ENCODE measurements at regions not wholly inside any gene's neighbourhood (a gene's known extent, or its start where the extent isn't known, plus 50 kb on each side); places are given as distances from the start of the nearest gene placed in this dataset.

GRCh38 chr15:85976986-85977385 is 102.7 kb upstream of the AGBL1 start:
- TF ChIP-seq, protein P1, sequence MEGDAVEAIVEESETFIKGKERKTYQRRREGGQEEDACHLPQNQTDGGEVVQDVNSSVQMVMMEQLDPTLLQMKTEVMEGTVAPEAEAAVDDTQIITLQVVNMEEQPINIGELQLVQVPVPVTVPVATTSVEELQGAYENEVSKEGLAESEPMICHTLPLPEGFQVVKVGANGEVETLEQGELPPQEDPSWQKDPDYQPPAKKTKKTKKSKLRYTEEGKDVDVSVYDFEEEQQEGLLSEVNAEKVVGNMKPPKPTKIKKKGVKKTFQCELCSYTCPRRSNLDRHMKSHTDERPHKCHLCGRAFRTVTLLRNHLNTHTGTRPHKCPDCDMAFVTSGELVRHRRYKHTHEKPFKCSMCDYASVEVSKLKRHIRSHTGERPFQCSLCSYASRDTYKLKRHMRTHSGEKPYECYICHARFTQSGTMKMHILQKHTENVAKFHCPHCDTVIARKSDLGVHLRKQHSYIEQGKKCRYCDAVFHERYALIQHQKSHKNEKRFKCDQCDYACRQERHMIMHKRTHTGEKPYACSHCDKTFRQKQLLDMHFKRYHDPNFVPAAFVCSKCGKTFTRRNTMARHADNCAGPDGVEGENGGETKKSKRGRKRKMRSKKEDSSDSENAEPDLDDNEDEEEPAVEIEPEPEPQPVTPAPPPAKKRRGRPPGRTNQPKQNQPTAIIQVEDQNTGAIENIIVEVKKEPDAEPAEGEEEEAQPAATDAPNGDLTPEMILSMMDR (IDR thresholded peaks at IDR 0.05; ENCODE audit: extremely low read depth, missing control alignments) = no peak
- no peak for DNase-seq (ENCODE audit: low spot score)

- TF ChIP-seq, protein P1 (IDR thresholded peaks at IDR 0.05; ENCODE audit: extremely low read depth, missing control alignments) = no peak
- no peak for DNase-seq (ENCODE audit: low spot score)
These were observed 102.1 kb upstream of the AGBL1 start for GRCh38 chr15:85977586-85977985.

DNA sequence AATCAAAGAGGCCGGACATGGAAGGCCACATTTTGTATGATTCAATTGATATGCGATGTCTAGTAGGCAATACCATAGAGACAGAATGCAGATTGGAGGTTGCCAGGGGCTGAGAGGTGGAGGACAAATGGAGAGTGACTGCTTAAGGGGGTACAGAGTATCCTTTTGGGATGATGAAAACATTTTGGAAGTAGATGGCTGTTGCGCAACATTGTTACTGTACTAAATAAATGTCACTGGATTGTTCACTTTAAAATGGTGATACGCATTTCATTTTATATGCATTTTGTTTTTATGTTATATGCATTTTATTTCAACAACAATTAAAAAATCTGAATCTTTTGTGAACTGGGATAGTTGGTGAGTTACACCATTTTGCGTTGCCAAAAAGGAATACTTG is 99.7 kb upstream of the AGBL1 start:
- no peak for DNase-seq (ENCODE audit: low spot score)

GRCh38 chr15:85980946-85981345 is 98.7 kb upstream of the AGBL1 start:
- TF ChIP-seq, protein P1 (IDR thresholded peaks at IDR 0.05; ENCODE audit: extremely low read depth, missing control alignments) = no peak
- no peak for DNase-seq (ENCODE audit: low spot score)

More for the DNA sequence above, 99.7 kb upstream of the AGBL1 start:
- TF ChIP-seq, protein P1 (IDR thresholded peaks at IDR 0.05; ENCODE audit: extremely low read depth, missing control alignments) = no peak

GRCh38 chr15:85984241-85984640 is 95.4 kb upstream of the AGBL1 start:
- TF ChIP-seq, protein P1 (IDR thresholded peaks at IDR 0.05; ENCODE audit: extremely low read depth, missing control alignments) = no peak
- no peak for DNase-seq (ENCODE audit: low spot score)

GRCh38 chr15:85986116-85986515 is 93.6 kb upstream of the AGBL1 start:
- no peak for DNase-seq (ENCODE audit: low spot score)
- TF ChIP-seq, protein P1 (IDR thresholded peaks at IDR 0.05; ENCODE audit: extremely low read depth, missing control alignments) = no peak

DNA sequence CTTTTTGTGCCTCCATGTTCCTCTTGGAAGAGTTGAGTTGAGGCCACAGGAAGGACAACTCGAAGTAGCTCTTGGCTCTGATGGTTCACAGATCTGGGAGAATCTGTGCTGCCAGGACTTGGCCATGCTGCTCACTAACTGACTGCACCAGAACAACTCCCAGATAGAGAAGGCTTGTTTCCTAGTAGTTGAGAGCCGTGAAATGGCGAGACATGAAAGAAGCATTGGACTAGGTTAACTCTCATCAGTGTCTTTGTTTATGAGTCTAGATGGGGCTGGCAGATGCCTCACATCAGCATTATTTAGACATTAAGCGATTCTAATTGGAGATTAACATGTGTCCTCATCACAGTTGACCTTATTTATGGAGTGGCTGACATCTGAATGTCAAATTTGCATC is 92.9 kb upstream of the AGBL1 start:
- TF ChIP-seq, protein P1 (IDR thresholded peaks at IDR 0.05; ENCODE audit: extremely low read depth, missing control alignments) = no peak
- DNase-seq (ENCODE audit: low spot score) = no peak

All from GM20000 (cell line).